ENCODE measurements at regions not wholly inside any gene's neighbourhood (a gene's known extent, or its start where the extent isn't known, plus 50 kb on each side); places are given as distances from the start of the nearest gene placed in this dataset.

DNA sequence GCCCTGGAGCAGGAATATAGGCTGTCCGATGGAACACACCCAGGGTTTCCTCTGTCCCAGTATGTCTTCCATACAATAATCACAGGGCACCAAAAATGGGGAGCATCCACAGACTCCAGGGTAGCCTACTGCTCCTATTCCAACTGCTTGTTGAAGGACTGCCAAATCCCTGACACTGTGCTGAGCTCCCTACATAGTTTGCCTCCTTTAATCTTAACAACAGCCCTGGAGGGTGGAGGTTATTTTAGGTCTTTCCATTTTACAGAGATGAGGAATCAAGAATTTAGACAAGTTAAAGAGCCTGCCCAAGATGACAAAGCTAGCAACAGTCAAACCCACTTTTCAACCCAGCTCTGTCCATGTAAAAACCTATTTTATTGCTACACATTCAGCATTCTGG lies 790.4 kb downstream of the DIAPH3 start:
- Histone ChIP-seq H2AFZ (ENCODE audit: low read length) (no peak overlapping the region), H3K4me3 (ENCODE audit: low read length) (no peak overlapping the region), H3K27me3 (ENCODE audit: low read length) (no peaks in the 10 kb centered on the region), H3K4me1 (ENCODE audit: low read length) (no peaks in the 10 kb centered on the region), H3K27ac (ENCODE audit: low read length) (no peak overlapping the region), H3K9me3 (ENCODE audit: low read length) (no peaks in the 10 kb centered on the region), H3K36me3 (ENCODE audit: insufficient read depth, low read length) (no peaks in the 10 kb centered on the region), H3K4me2 (ENCODE audit: low read depth, low read length, poor library complexity, severe bottlenecking) (no peak overlapping the region), H3K9me2 (replicated peaks; ENCODE audit: insufficient read depth, low read length) (no peaks in the 10 kb centered on the region), H4K20me1 (ENCODE audit: insufficient read depth, low read depth, low read length) (no peaks in the 10 kb centered on the region), H3K79me2 (ENCODE audit: low read length) (no peaks in the 10 kb centered on the region), H3K9ac (ENCODE audit: low read length) (no peak overlapping the region)
- DNase-seq, result no peak

DNA sequence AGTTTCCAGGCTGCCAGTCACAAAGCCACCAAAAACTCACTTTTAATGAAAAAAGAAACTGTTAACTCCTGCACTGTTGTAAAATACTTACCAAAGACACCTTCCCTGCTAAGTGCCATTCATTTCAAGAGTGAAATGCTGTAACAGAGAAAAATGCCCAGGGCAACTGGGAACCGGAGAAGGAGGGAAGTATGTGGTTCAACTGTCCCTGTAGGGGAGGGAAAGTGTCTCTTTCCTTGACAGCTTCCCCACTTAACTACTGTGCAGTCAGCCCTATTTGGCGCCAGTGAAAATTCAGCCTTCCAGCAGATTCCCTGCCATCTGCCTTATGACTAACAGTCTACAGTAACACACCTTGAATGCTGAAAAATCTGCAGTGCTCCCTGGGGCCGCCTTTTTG lies 789.0 kb downstream of the DIAPH3 start:
- Histone ChIP-seq H3K4me1 (ENCODE audit: low read length) (no peaks in the 10 kb centered on the region), H2AFZ (ENCODE audit: low read length) (no peak overlapping the region), H3K27ac (ENCODE audit: low read length) (no peak overlapping the region), H3K4me2 (ENCODE audit: low read depth, low read length, poor library complexity, severe bottlenecking) (no peak overlapping the region), H4K20me1 (ENCODE audit: insufficient read depth, low read depth, low read length) (no peaks in the 10 kb centered on the region), H3K36me3 (ENCODE audit: insufficient read depth, low read length) (no peaks in the 10 kb centered on the region), H3K9me2 (replicated peaks; ENCODE audit: insufficient read depth, low read length) (no peaks in the 10 kb centered on the region), H3K4me3 (ENCODE audit: low read length) (no peak overlapping the region), H3K9me3 (ENCODE audit: low read length) (no peaks in the 10 kb centered on the region), H3K79me2 (ENCODE audit: low read length) (no peaks in the 10 kb centered on the region), H3K9ac (ENCODE audit: low read length) (no peak overlapping the region), H3K27me3 (ENCODE audit: low read length) (no peaks in the 10 kb centered on the region)
- DNase-seq, result no peak

- no peak overlapping the region for H3K27ac ChIP-seq (ENCODE audit: low read length)
- no peaks in the 10 kb centered on the region for H3K9me3 ChIP-seq (ENCODE audit: low read length)
- H3K79me2 ChIP-seq (ENCODE audit: low read length), result no peaks in the 10 kb centered on the region
- no peak overlapping the region for H3K9ac ChIP-seq (ENCODE audit: low read length)
- no peaks in the 10 kb centered on the region for H3K36me3 ChIP-seq (ENCODE audit: insufficient read depth, low read length)
- DNase-seq, result no peak
- no peak overlapping the region for H2AFZ ChIP-seq (ENCODE audit: low read length)
- no peak overlapping the region for H3K4me2 ChIP-seq (ENCODE audit: low read depth, low read length, poor library complexity, severe bottlenecking)
- no peaks in the 10 kb centered on the region for H3K4me1 ChIP-seq (ENCODE audit: low read length)
- no peaks in the 10 kb centered on the region for H4K20me1 ChIP-seq (ENCODE audit: insufficient read depth, low read depth, low read length)
- H3K4me3 ChIP-seq (ENCODE audit: low read length), result no peak overlapping the region
- H3K27me3 ChIP-seq (ENCODE audit: low read length), result no peaks in the 10 kb centered on the region
- H3K9me2 ChIP-seq (replicated peaks; ENCODE audit: insufficient read depth, low read length), result no peaks in the 10 kb centered on the region
Measured at GRCh38 chr13:59384154-59384553, 779.6 kb downstream of the DIAPH3 start.

DNA sequence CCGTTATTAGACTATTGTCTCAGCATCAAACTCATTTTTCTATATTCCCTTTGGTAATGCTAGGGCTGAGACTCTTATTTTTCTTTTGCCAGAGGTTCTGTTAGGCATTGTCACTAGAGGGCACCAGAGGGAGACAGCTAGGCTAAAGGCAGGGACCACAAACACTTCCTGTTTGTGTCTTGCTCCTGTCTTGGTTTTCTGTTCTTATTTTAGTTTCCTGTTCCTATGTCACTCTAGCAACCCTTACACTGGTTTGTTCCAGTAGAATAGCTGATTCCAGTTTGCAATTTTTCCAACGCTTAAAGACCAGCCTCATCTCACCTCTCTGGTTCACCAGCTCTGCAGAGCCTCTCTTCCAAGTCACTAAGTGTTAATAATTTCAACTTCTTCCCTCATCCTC lies 772.0 kb downstream of the DIAPH3 start:
- no peaks in the 10 kb centered on the region for H3K9me3 ChIP-seq (ENCODE audit: low read length)
- DNase-seq, result peak; percentile 88
- no peak overlapping the region for H3K27ac ChIP-seq (ENCODE audit: low read length)
- H3K9me2 ChIP-seq (replicated peaks; ENCODE audit: insufficient read depth, low read length), result no peaks in the 10 kb centered on the region
- no peak overlapping the region for H3K4me3 ChIP-seq (ENCODE audit: low read length)
- H3K9ac ChIP-seq (ENCODE audit: low read length), result no peak overlapping the region
- no peaks in the 10 kb centered on the region for H3K79me2 ChIP-seq (ENCODE audit: low read length)
- H3K27me3 ChIP-seq (ENCODE audit: low read length), result no peaks in the 10 kb centered on the region
- no peaks in the 10 kb centered on the region for H4K20me1 ChIP-seq (ENCODE audit: insufficient read depth, low read depth, low read length)
- H2AFZ ChIP-seq (ENCODE audit: low read length), result peak overlapping the region; percentile 69; the same call in 1 of the 2 replicates
- H3K4me1 ChIP-seq (ENCODE audit: low read length), result no peaks in the 10 kb centered on the region
- H3K4me2 ChIP-seq (ENCODE audit: low read depth, low read length, poor library complexity, severe bottlenecking), result no peak overlapping the region
- no peaks in the 10 kb centered on the region for H3K36me3 ChIP-seq (ENCODE audit: insufficient read depth, low read length)

- H3K9ac ChIP-seq (ENCODE audit: low read length), result no peak overlapping the region
- H3K4me2 ChIP-seq (ENCODE audit: low read depth, low read length, poor library complexity, severe bottlenecking), result no peak overlapping the region
- H3K36me3 ChIP-seq (ENCODE audit: insufficient read depth, low read length), result no peaks in the 10 kb centered on the region
- H3K27ac ChIP-seq (ENCODE audit: low read length), result no peak overlapping the region
- no peaks in the 10 kb centered on the region for H3K27me3 ChIP-seq (ENCODE audit: low read length)
- no peaks in the 10 kb centered on the region for H3K4me1 ChIP-seq (ENCODE audit: low read length)
- DNase-seq, result no peak
- H4K20me1 ChIP-seq (ENCODE audit: insufficient read depth, low read depth, low read length), result no peaks in the 10 kb centered on the region
- no peaks in the 10 kb centered on the region for H3K9me2 ChIP-seq (replicated peaks; ENCODE audit: insufficient read depth, low read length)
- no peaks in the 10 kb centered on the region for H3K9me3 ChIP-seq (ENCODE audit: low read length)
- no peak overlapping the region for H3K4me3 ChIP-seq (ENCODE audit: low read length)
- 0 out of 2 replicates have a peak overlapping the region, but pooled peaks have one; percentile 69 for H2AFZ ChIP-seq (ENCODE audit: low read length)
- no peaks in the 10 kb centered on the region for H3K79me2 ChIP-seq (ENCODE audit: low read length)
Measured at GRCh38 chr13:59392328-59392727, 771.4 kb downstream of the DIAPH3 start.

DNA sequence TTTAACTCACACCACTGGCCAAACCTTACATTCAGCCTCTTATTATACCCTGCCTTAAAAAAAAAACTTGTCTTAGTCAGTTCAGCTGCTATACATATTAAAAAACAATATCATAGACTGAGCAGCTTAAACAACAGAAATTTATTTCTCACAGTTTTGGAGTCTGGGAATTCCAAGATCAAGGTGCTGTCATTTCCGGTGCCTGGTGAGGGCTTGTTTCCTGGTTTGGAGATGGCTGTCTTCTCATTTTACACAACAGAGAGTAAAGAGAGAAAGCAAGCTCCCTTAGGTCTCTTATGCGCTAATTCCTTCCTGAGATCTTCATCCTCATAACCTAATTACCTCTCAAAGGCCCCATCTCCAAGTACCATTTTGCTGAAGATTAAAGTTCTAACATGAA lies 769.2 kb downstream of the DIAPH3 start:
- Histone ChIP-seq H3K36me3 (ENCODE audit: insufficient read depth, low read length) (no peaks in the 10 kb centered on the region), H3K4me1 (ENCODE audit: low read length) (peaks cover 8% of the 10 kb centered on the region), H3K27me3 (ENCODE audit: low read length) (no peaks in the 10 kb centered on the region), H2AFZ (ENCODE audit: low read length) (no peak overlapping the region), H3K9ac (ENCODE audit: low read length) (no peak overlapping the region), H3K9me3 (ENCODE audit: low read length) (no peaks in the 10 kb centered on the region), H4K20me1 (ENCODE audit: insufficient read depth, low read depth, low read length) (no peaks in the 10 kb centered on the region), H3K27ac (ENCODE audit: low read length) (no peak overlapping the region), H3K9me2 (replicated peaks; ENCODE audit: insufficient read depth, low read length) (no peaks in the 10 kb centered on the region), H3K4me3 (ENCODE audit: low read length) (no peak overlapping the region), H3K4me2 (ENCODE audit: low read depth, low read length, poor library complexity, severe bottlenecking) (no peak overlapping the region), H3K79me2 (ENCODE audit: low read length) (no peaks in the 10 kb centered on the region)
- no peak for DNase-seq

DNA sequence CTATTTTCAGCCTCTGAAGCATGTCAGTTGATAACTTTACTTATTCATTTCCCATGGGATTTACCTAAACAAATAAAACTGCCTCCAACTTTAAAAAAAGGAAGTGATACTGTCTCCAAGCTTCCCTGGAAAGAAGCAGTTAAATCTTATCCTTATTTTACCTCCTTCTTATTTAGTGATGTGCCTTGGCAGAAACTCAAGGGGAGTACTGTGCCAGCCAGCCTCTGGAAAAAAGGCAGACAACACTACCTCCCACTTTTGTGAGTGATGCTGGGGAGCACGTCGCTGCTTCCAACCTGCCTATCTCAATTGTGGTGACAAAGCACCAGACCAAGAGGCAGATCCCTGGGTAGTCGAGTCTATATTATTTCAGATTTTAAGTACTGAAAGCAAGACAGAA lies 765.6 kb downstream of the DIAPH3 start:
- peaks cover 8% of the 10 kb centered on the region for H3K4me1 ChIP-seq (ENCODE audit: low read length)
- H4K20me1 ChIP-seq (ENCODE audit: insufficient read depth, low read depth, low read length), result no peaks in the 10 kb centered on the region
- H3K36me3 ChIP-seq (ENCODE audit: insufficient read depth, low read length), result no peaks in the 10 kb centered on the region
- no peaks in the 10 kb centered on the region for H3K9me2 ChIP-seq (replicated peaks; ENCODE audit: insufficient read depth, low read length)
- H3K27me3 ChIP-seq (ENCODE audit: low read length), result no peaks in the 10 kb centered on the region
- H3K4me3 ChIP-seq (ENCODE audit: low read length), result no peak overlapping the region
- H3K79me2 ChIP-seq (ENCODE audit: low read length), result no peaks in the 10 kb centered on the region
- H3K27ac ChIP-seq (ENCODE audit: low read length), result no peak overlapping the region
- DNase-seq, result no peak
- H2AFZ ChIP-seq (ENCODE audit: low read length), result no peak overlapping the region
- H3K9me3 ChIP-seq (ENCODE audit: low read length), result no peaks in the 10 kb centered on the region
- no peak overlapping the region for H3K9ac ChIP-seq (ENCODE audit: low read length)
- no peak overlapping the region for H3K4me2 ChIP-seq (ENCODE audit: low read depth, low read length, poor library complexity, severe bottlenecking)

DNA sequence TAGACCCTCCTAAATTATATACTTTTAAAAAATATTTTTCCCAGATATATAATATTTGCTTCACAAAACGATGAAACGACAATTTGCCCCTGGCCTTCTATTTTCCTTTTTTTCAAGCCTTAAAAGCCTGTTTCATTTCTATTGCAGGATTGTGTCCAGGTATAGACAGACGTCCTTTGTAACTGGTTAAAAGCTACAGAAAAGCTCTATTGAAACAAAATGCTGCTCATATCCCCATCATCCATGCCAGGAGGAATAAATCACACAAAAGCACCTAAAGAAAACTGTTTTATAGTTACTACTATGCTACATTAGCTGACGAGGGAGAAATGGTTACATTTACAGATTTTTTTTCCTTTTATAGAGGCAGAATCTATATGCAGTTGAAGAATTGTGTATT lies 765.1 kb downstream of the DIAPH3 start:
- H2AFZ ChIP-seq (ENCODE audit: low read length), result no peak overlapping the region
- no peaks in the 10 kb centered on the region for H3K27me3 ChIP-seq (ENCODE audit: low read length)
- H3K4me3 ChIP-seq (ENCODE audit: low read length), result no peak overlapping the region
- H3K9me2 ChIP-seq (replicated peaks; ENCODE audit: insufficient read depth, low read length), result no peaks in the 10 kb centered on the region
- H3K9me3 ChIP-seq (ENCODE audit: low read length), result no peaks in the 10 kb centered on the region
- no peaks in the 10 kb centered on the region for H4K20me1 ChIP-seq (ENCODE audit: insufficient read depth, low read depth, low read length)
- no peak overlapping the region for H3K4me2 ChIP-seq (ENCODE audit: low read depth, low read length, poor library complexity, severe bottlenecking)
- no peak overlapping the region for H3K9ac ChIP-seq (ENCODE audit: low read length)
- H3K4me1 ChIP-seq (ENCODE audit: low read length), result peaks cover 8% of the 10 kb centered on the region
- H3K36me3 ChIP-seq (ENCODE audit: insufficient read depth, low read length), result no peaks in the 10 kb centered on the region
- H3K79me2 ChIP-seq (ENCODE audit: low read length), result no peaks in the 10 kb centered on the region
- no peak overlapping the region for H3K27ac ChIP-seq (ENCODE audit: low read length)
- no peak for DNase-seq

DNA sequence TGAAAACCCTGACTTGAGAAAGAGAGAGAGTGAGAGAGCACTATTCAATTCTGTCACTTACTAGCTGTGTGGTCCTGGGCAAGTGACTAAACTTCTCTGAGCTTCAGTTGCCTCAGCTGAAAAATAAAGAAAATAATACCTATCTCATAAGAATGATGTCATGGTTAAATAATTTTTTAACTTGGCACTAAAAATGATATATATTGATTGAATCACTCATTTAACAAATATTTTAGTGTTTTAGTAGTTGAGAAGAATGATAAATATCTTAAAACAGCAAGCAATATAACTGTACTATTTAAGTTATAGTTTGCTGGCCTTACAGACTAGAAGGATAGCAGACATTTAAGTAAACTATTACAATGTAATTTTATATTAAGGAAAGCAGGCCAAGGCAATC lies 764.2 kb downstream of the DIAPH3 start:
- Histone ChIP-seq H3K4me1 (ENCODE audit: low read length) (peaks cover 8% of the 10 kb centered on the region), H3K9ac (ENCODE audit: low read length) (no peak overlapping the region), H3K9me3 (ENCODE audit: low read length) (no peaks in the 10 kb centered on the region), H3K27me3 (ENCODE audit: low read length) (no peaks in the 10 kb centered on the region), H3K4me3 (ENCODE audit: low read length) (no peak overlapping the region), H3K79me2 (ENCODE audit: low read length) (no peaks in the 10 kb centered on the region), H3K27ac (ENCODE audit: low read length) (no peak overlapping the region), H3K9me2 (replicated peaks; ENCODE audit: insufficient read depth, low read length) (no peaks in the 10 kb centered on the region), H3K4me2 (ENCODE audit: low read depth, low read length, poor library complexity, severe bottlenecking) (no peak overlapping the region), H3K36me3 (ENCODE audit: insufficient read depth, low read length) (no peaks in the 10 kb centered on the region), H4K20me1 (ENCODE audit: insufficient read depth, low read depth, low read length) (no peaks in the 10 kb centered on the region), H2AFZ (ENCODE audit: low read length) (no peak overlapping the region)
- no peak for DNase-seq
